ENCODE measurements at regions not wholly inside any gene's neighbourhood (a gene's known extent, or its start where the extent isn't known, plus 50 kb on each side); places are given as distances from the start of the nearest gene placed in this dataset.

DNA sequence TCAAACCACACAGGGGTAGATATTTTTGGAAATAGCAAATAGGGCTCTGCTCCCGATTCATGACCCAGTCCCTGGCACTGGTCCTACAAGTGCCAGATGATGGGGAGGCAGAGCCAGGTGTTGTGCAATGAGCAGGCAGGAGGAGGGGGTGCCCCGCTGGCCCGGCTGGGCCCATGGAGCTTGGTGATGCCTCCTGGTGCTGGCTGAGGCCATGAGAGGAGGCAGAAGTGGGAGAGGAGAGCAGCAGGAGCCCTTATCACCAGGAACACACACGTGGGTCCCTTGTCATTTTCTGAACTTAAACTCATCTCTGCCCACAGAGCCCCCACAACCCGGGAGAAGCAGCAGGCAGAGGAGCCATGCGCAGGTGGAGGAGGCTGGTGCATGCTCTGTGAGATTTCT lies 90.5 kb upstream of the MAPK4 start:
- no peaks in the 10 kb centered on the region for H3K9me2 ChIP-seq (ENCODE audit: low read depth, low read length)
- H2AFZ ChIP-seq (ENCODE audit: low read length): no peak overlapping the region
- TF ChIP-seq EZH2 (IDR thresholded peaks at IDR 0.05; ENCODE audit: borderline replicate concordance, low read length) (no peak), CTCF (IDR thresholded peaks at IDR 0.05; ENCODE audit: low read length) (no peak)
- no peak overlapping the region for H3K27ac ChIP-seq (ENCODE audit: low read depth, low read length, poor library complexity, severe bottlenecking)
- no peaks in the 10 kb centered on the region for H3K4me1 ChIP-seq (ENCODE audit: insufficient read depth, low read length, severe bottlenecking)
- H3K9ac ChIP-seq (ENCODE audit: low read length): no peak overlapping the region
- H3K36me3 ChIP-seq (ENCODE audit: insufficient read depth, low read length): no peaks in the 10 kb centered on the region
- no peaks in the 10 kb centered on the region for H4K20me1 ChIP-seq (ENCODE audit: insufficient read depth, low read length)
- no peaks in the 10 kb centered on the region for H3K9me3 ChIP-seq (ENCODE audit: low read length)
- H3K4me3 ChIP-seq (ENCODE audit: low read depth, low read length, poor library complexity, severe bottlenecking): no peak overlapping the region
- no peak overlapping the region for H3K4me2 ChIP-seq (ENCODE audit: low read length)
- no peaks in the 10 kb centered on the region for H3K27me3 ChIP-seq (ENCODE audit: insufficient read depth, low read length)
- no peaks in the 10 kb centered on the region for H3K79me2 ChIP-seq (ENCODE audit: insufficient read depth, low read length)
- no peaks in the 10 kb centered on the region for H3F3A ChIP-seq (ENCODE audit: insufficient read depth, low read length)

DNA sequence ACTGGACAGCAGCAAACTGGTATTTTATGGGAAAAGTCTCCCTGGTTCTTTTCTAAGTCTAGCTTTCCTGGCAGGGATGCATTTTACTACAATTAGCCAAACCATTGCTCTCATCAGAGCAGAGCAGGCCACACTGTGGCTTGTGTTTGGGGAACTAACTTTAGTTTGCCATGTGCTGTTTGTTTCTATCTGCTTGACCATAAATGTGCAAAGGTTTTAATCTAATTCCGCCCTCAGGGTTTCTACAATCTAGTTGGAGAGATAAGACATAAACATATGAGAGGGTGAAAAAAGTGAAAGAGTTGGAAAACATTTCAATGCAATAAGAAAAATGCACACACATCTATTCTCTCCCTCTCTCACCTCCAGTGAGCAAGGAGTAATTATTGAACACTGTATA lies 86.9 kb upstream of the MAPK4 start:
- TF ChIP-seq EZH2 (IDR thresholded peaks at IDR 0.05; ENCODE audit: borderline replicate concordance, low read length): no peak
- no peak for TF ChIP-seq CTCF (IDR thresholded peaks at IDR 0.05; ENCODE audit: low read length)
- no peak overlapping the region for H3K4me3 ChIP-seq (ENCODE audit: low read depth, low read length, poor library complexity, severe bottlenecking)
- no peak overlapping the region for H3K4me2 ChIP-seq (ENCODE audit: low read length)
- no peaks in the 10 kb centered on the region for H3F3A ChIP-seq (ENCODE audit: insufficient read depth, low read length)
- H3K9me3 ChIP-seq (ENCODE audit: low read length): no peaks in the 10 kb centered on the region
- H2AFZ ChIP-seq (ENCODE audit: low read length): no peak overlapping the region
- H3K79me2 ChIP-seq (ENCODE audit: insufficient read depth, low read length): no peaks in the 10 kb centered on the region
- H3K27ac ChIP-seq (ENCODE audit: low read depth, low read length, poor library complexity, severe bottlenecking): no peak overlapping the region
- no peaks in the 10 kb centered on the region for H4K20me1 ChIP-seq (ENCODE audit: insufficient read depth, low read length)
- no peak overlapping the region for H3K9ac ChIP-seq (ENCODE audit: low read length)
- H3K4me1 ChIP-seq (ENCODE audit: insufficient read depth, low read length, severe bottlenecking): no peaks in the 10 kb centered on the region
- no peaks in the 10 kb centered on the region for H3K9me2 ChIP-seq (ENCODE audit: low read depth, low read length)
- H3K36me3 ChIP-seq (ENCODE audit: insufficient read depth, low read length): no peaks in the 10 kb centered on the region
- no peaks in the 10 kb centered on the region for H3K27me3 ChIP-seq (ENCODE audit: insufficient read depth, low read length)

DNA sequence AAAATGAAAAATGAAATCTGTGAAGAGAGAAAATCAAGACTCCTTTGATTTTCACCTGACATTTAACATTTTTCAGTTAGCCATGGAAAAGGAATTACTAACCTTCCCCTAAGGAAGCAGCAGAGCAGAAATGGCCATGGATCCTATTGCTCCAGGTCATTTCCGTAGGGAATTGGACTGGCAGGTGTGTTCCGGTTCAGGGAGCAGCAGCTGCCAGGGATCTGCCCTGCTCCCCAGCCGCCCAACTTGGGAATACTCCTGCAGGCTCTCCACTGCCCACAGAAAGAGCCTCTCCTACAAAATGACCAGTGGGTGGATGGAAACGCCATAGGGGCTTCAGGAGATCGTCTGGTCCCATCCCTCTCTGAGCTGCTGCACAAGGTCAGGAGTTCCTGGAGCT lies 86.0 kb upstream of the MAPK4 start:
- Histone ChIP-seq H3K4me2 (ENCODE audit: low read length) (no peak overlapping the region), H3K9me2 (ENCODE audit: low read depth, low read length) (no peaks in the 10 kb centered on the region)
- TF ChIP-seq CTCF (IDR thresholded peaks at IDR 0.05; ENCODE audit: low read length): no peak
- TF ChIP-seq EZH2 (IDR thresholded peaks at IDR 0.05; ENCODE audit: borderline replicate concordance, low read length): no peak

More for the DNA sequence above, 86.0 kb upstream of the MAPK4 start:
- Histone ChIP-seq H3K9me3 (ENCODE audit: low read length) (no peaks in the 10 kb centered on the region), H3K4me1 (ENCODE audit: insufficient read depth, low read length, severe bottlenecking) (no peaks in the 10 kb centered on the region), H4K20me1 (ENCODE audit: insufficient read depth, low read length) (no peaks in the 10 kb centered on the region), H3K79me2 (ENCODE audit: insufficient read depth, low read length) (no peaks in the 10 kb centered on the region), H2AFZ (ENCODE audit: low read length) (no peak overlapping the region), H3K27ac (ENCODE audit: low read depth, low read length, poor library complexity, severe bottlenecking) (no peak overlapping the region), H3K9ac (ENCODE audit: low read length) (no peak overlapping the region), H3F3A (ENCODE audit: insufficient read depth, low read length) (no peaks in the 10 kb centered on the region), H3K27me3 (ENCODE audit: insufficient read depth, low read length) (no peaks in the 10 kb centered on the region), H3K36me3 (ENCODE audit: insufficient read depth, low read length) (no peaks in the 10 kb centered on the region), H3K4me3 (ENCODE audit: low read depth, low read length, poor library complexity, severe bottlenecking) (no peak overlapping the region)

All from OCI-LY1 (cell line).